ENCODE measurements at regions not wholly inside any gene's neighbourhood (a gene's known extent, or its start where the extent isn't known, plus 50 kb on each side); places are given as distances from the start of the nearest gene placed in this dataset.

- Histone ChIP-seq H3K27me3 (ENCODE audit: insufficient read depth, low read depth, low read length) (no peaks in the 10 kb centered on the region), H3K79me2 (replicated peaks; ENCODE audit: insufficient read depth, low read length) (no peaks in the 10 kb centered on the region), H3K4me3 (ENCODE audit: low read length) (no peak overlapping the region), H3F3A (ENCODE audit: insufficient read depth, low read length, poor library complexity, severe bottlenecking) (no peaks in the 10 kb centered on the region), H2AFZ (ENCODE audit: low read depth, low read length) (no peak overlapping the region), H3K4me2 (ENCODE audit: low read length) (no peak overlapping the region), H3K9ac (ENCODE audit: low read length) (no peak overlapping the region), H3K27ac (ENCODE audit: low read length) (no peak overlapping the region), H3K9me2 (ENCODE audit: insufficient read depth, low read length) (no peaks in the 10 kb centered on the region), H3K9me3 (ENCODE audit: low read length) (no peaks in the 10 kb centered on the region), H4K20me1 (ENCODE audit: insufficient read depth) (no peaks in the 10 kb centered on the region), H3K36me3 (ENCODE audit: insufficient read depth, low read length) (no peaks in the 10 kb centered on the region)
- TF ChIP-seq POLR2AphosphoS5 (IDR thresholded peaks at IDR 0.05) (no peak), MXI1 (conservative IDR thresholded peaks at IDR 0.05; ENCODE audit: poor library complexity, severe bottlenecking) (no peak), EP300 (conservative IDR thresholded peaks at IDR 0.05; ENCODE audit: poor library complexity, severe bottlenecking) (no peak), EZH2 (IDR thresholded peaks at IDR 0.05; ENCODE audit: borderline replicate concordance, insufficient read depth, low read length, poor library complexity, severe bottlenecking) (no peak), REST (IDR thresholded peaks at IDR 0.05; ENCODE audit: borderline replicate concordance) (no peak), TAF1 (IDR thresholded peaks at IDR 0.05; ENCODE audit: low read depth) (no peak), RAD21 (conservative IDR thresholded peaks at IDR 0.05) (no peak), SMC3 (conservative IDR thresholded peaks at IDR 0.05; ENCODE audit: poor library complexity) (no peak)
- TF ChIP-seq, protein P1, sequence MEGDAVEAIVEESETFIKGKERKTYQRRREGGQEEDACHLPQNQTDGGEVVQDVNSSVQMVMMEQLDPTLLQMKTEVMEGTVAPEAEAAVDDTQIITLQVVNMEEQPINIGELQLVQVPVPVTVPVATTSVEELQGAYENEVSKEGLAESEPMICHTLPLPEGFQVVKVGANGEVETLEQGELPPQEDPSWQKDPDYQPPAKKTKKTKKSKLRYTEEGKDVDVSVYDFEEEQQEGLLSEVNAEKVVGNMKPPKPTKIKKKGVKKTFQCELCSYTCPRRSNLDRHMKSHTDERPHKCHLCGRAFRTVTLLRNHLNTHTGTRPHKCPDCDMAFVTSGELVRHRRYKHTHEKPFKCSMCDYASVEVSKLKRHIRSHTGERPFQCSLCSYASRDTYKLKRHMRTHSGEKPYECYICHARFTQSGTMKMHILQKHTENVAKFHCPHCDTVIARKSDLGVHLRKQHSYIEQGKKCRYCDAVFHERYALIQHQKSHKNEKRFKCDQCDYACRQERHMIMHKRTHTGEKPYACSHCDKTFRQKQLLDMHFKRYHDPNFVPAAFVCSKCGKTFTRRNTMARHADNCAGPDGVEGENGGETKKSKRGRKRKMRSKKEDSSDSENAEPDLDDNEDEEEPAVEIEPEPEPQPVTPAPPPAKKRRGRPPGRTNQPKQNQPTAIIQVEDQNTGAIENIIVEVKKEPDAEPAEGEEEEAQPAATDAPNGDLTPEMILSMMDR (IDR thresholded peaks at IDR 0.05; ENCODE audit: poor library complexity, severe bottlenecking): no peak
Measured at GRCh38 chr4:71270901-71271300, 67.9 kb upstream of the SLC4A4 start.

GRCh38 chr4:71272976-71273375 lies 65.8 kb upstream of the SLC4A4 start:
- H3K27me3 ChIP-seq (ENCODE audit: insufficient read depth, low read depth, low read length): no peaks in the 10 kb centered on the region
- H3K4me3 ChIP-seq (ENCODE audit: low read length): no peak overlapping the region
- TF ChIP-seq REST (IDR thresholded peaks at IDR 0.05; ENCODE audit: borderline replicate concordance) (no peak), MXI1 (conservative IDR thresholded peaks at IDR 0.05; ENCODE audit: poor library complexity, severe bottlenecking) (no peak), TAF1 (IDR thresholded peaks at IDR 0.05; ENCODE audit: low read depth) (no peak), SMC3 (conservative IDR thresholded peaks at IDR 0.05; ENCODE audit: poor library complexity) (no peak), POLR2AphosphoS5 (IDR thresholded peaks at IDR 0.05) (no peak), EZH2 (IDR thresholded peaks at IDR 0.05; ENCODE audit: borderline replicate concordance, insufficient read depth, low read length, poor library complexity, severe bottlenecking) (no peak), RAD21 (conservative IDR thresholded peaks at IDR 0.05) (no peak), EP300 (conservative IDR thresholded peaks at IDR 0.05; ENCODE audit: poor library complexity, severe bottlenecking) (no peak)
- TF ChIP-seq, protein P1 (IDR thresholded peaks at IDR 0.05; ENCODE audit: poor library complexity, severe bottlenecking): no peak
- no peaks in the 10 kb centered on the region for H3K9me3 ChIP-seq (ENCODE audit: low read length)
- H2AFZ ChIP-seq (ENCODE audit: low read depth, low read length): no peak overlapping the region
- no peaks in the 10 kb centered on the region for H3K36me3 ChIP-seq (ENCODE audit: insufficient read depth, low read length)
- no peak overlapping the region for H3K4me2 ChIP-seq (ENCODE audit: low read length)
- no peaks in the 10 kb centered on the region for H3F3A ChIP-seq (ENCODE audit: insufficient read depth, low read length, poor library complexity, severe bottlenecking)
- no peak overlapping the region for H3K9ac ChIP-seq (ENCODE audit: low read length)
- no peaks in the 10 kb centered on the region for H4K20me1 ChIP-seq (ENCODE audit: insufficient read depth)
- H3K27ac ChIP-seq (ENCODE audit: low read length): no peak overlapping the region
- H3K9me2 ChIP-seq (ENCODE audit: insufficient read depth, low read length): no peaks in the 10 kb centered on the region
- no peaks in the 10 kb centered on the region for H3K79me2 ChIP-seq (replicated peaks; ENCODE audit: insufficient read depth, low read length)

Data from neural cell (in vitro differentiated cells).